ENCODE measurements at regions not wholly inside any gene's neighbourhood (a gene's known extent, or its start where the extent isn't known, plus 50 kb on each side); places are given as distances from the start of the nearest gene placed in this dataset.

DNA sequence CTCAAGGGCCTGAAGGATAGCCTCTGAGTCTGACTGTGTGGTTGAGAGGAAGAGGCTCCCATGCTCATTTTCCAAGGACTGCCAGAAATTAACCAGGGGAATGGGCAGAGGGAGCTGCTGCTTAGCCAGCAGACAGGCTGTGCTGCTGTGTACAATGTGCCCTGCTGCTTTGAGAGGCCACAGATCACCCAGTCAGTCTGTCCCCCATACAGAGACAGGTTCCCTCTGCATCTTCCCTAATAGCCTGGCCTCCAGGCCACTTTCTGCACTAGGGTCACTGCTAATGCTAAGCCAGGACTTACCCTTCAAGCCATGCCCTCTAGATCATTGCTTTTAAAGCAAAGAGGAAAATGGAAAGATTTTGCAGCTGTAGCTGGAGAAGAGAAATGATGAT is 341.1 kb downstream of the CYRIA start:
- intact Hi-C loops (cut with micrococcal nuclease), result no loop called here
- Mint-ChIP-seq H3K9me3 (no peaks in the 10 kb centered on the region), H3K4me1 (no peaks in the 10 kb centered on the region), H3K36me3 (ENCODE audit: low read depth) (no peaks in the 10 kb centered on the region), H3K27me3 (peaks cover 3% of the 10 kb centered on the region), H3K4me3 (no peak overlapping the region), H3K27ac (no peak overlapping the region)
- DNase-seq, result no peak
- TF ChIP-seq, protein P1, sequence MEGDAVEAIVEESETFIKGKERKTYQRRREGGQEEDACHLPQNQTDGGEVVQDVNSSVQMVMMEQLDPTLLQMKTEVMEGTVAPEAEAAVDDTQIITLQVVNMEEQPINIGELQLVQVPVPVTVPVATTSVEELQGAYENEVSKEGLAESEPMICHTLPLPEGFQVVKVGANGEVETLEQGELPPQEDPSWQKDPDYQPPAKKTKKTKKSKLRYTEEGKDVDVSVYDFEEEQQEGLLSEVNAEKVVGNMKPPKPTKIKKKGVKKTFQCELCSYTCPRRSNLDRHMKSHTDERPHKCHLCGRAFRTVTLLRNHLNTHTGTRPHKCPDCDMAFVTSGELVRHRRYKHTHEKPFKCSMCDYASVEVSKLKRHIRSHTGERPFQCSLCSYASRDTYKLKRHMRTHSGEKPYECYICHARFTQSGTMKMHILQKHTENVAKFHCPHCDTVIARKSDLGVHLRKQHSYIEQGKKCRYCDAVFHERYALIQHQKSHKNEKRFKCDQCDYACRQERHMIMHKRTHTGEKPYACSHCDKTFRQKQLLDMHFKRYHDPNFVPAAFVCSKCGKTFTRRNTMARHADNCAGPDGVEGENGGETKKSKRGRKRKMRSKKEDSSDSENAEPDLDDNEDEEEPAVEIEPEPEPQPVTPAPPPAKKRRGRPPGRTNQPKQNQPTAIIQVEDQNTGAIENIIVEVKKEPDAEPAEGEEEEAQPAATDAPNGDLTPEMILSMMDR (IDR thresholded peaks at IDR 0.05), result no peak
- ChIA-PET CTCF (no interaction called here), POLR2A (no interaction called here)
- ATAC-seq (ENCODE audit: low read depth), result no peak

DNA sequence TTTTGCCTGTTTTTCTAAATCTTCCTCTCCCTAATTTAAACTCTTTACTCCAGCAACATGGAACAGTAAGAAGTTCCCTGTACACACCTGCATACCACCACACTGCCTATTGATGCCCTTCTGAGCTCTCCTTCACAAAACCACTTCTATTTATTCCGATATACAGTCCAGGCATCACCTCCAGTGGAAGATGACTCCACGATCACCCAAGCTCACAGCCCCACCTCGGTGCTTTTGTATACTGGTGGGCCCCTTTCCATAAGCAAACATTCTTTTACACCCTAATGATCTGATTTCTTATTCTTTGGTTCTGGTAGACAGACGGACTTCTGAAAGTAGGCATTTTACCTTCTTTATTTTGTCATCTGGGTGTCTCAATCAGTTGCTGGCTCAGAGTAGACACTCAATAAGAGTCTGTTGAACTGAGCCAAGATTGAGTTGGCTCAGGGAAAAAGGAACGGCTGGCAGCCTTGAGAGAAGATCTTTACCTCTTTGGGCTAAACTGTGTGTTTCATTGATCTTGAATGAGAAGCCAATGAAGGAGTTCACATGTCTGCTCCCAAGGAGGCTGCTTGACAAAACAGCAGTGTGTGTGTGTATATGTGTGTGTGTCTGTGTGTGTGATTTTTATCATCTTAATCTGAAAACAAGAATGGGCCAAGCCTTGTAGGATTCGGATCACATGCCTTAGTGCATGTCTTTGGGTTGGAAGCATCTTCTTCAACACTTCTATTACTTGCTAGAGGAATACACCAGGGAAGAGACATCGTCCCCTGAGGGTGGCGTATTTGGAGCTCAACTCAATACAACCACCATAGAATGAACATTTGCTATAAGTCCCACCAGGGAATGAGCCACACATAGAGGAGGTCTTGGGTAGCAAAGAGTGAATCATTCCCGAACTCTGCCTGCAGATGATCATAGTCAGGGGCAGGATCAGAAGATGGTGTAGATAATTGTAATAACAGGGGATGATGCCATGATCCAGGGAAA is 341.8 kb downstream of the CYRIA start:
- POLR2A ChIA-PET, result no interaction called here
- TF ChIP-seq, protein P1 (IDR thresholded peaks at IDR 0.05), result no peak

GRCh38 chr2:16323126-16323520 is 342.5 kb downstream of the CYRIA start:
- Mint-ChIP-seq H3K36me3 (ENCODE audit: low read depth) (no peaks in the 10 kb centered on the region), H3K4me3 (no peak overlapping the region), H3K27ac (no peak overlapping the region), H3K9me3 (no peaks in the 10 kb centered on the region), H3K4me1 (peaks cover 2% of the 10 kb centered on the region), H3K27me3 (peaks cover 3% of the 10 kb centered on the region)
- ATAC-seq (ENCODE audit: low read depth) (no peak), DNase-seq (no peak)
- TF ChIP-seq, protein P1 (IDR thresholded peaks at IDR 0.05), result no peak
- CTCF ChIA-PET, result no interaction called here
- POLR2A ChIA-PET, result no interaction called here
- intact Hi-C loops (cut with micrococcal nuclease), result no loop called here

More for the DNA sequence above, 341.8 kb downstream of the CYRIA start:
- H3K36me3 Mint-ChIP-seq (ENCODE audit: low read depth), result no peaks in the 10 kb centered on the region
- no peak overlapping the region for H3K27ac Mint-ChIP-seq
- H3K27me3 Mint-ChIP-seq, result peaks cover 3% of the 10 kb centered on the region
- CTCF ChIA-PET, result no interaction called here
- H3K4me3 Mint-ChIP-seq, result no peak overlapping the region
- no peaks in the 10 kb centered on the region for H3K9me3 Mint-ChIP-seq
- no peak for DNase-seq
- intact Hi-C loops (cut with micrococcal nuclease), result no loop called here
- H3K4me1 Mint-ChIP-seq, result no peaks in the 10 kb centered on the region
- ATAC-seq (ENCODE audit: low read depth), result no peak

GRCh38 chr2:16322308-16323125 is 343.1 kb downstream of the CYRIA start:
- POLR2A ChIA-PET, result no interaction called here
- peaks cover 3% of the 10 kb centered on the region for H3K27me3 Mint-ChIP-seq
- TF ChIP-seq, protein P1 (IDR thresholded peaks at IDR 0.05), result no peak

GRCh38 chr2:16321872-16322271 is 343.8 kb downstream of the CYRIA start:
- TF ChIP-seq, protein P1 (IDR thresholded peaks at IDR 0.05), result no peak
- Mint-ChIP-seq H3K9me3 (no peaks in the 10 kb centered on the region), H3K4me1 (peaks cover 2% of the 10 kb centered on the region), H3K36me3 (ENCODE audit: low read depth) (no peaks in the 10 kb centered on the region), H3K27me3 (peaks cover 3% of the 10 kb centered on the region), H3K4me3 (no peak overlapping the region), H3K27ac (no peak overlapping the region)
- DNase-seq (no peak), ATAC-seq (ENCODE audit: low read depth) (no peak)
- POLR2A ChIA-PET, result no interaction called here
- intact Hi-C loops (cut with micrococcal nuclease), result no loop called here
- CTCF ChIA-PET, result no interaction called here

More at GRCh38 chr2:16322308-16323125, 343.1 kb downstream of the CYRIA start:
- DNase-seq (no peak), ATAC-seq (ENCODE audit: low read depth) (no peak)
- Mint-ChIP-seq H3K4me3 (no peak overlapping the region), H3K27ac (no peak overlapping the region), H3K9me3 (no peaks in the 10 kb centered on the region), H3K36me3 (ENCODE audit: low read depth) (no peaks in the 10 kb centered on the region), H3K4me1 (peaks cover 2% of the 10 kb centered on the region)
- intact Hi-C loops (cut with micrococcal nuclease), result no loop called here
- CTCF ChIA-PET, result no interaction called here

Measured in activated B cell treated with CpG ODN at 0.5 μM for 24 hours (primary cell).